ENCODE measurements at regions not wholly inside any gene's neighbourhood (a gene's known extent, or its start where the extent isn't known, plus 50 kb on each side); places are given as distances from the start of the nearest gene placed in this dataset.
"Not testable (repeated sequence)": the region's sequence is repeated elsewhere in the genome, so short reads cannot be mapped to it uniquely, and the experiment has no call there.

GRCh38 chr15:69557707-69558409 lies 105.2 kb downstream of the RPLP1 start:
- DNase-seq (ENCODE audit: low read depth) = no peak
- no peak overlapping the region for H3K4me3 ChIP-seq (ENCODE audit: low read depth, low read length)
- no peak for TF ChIP-seq CTCF (IDR thresholded peaks at IDR 0.05; ENCODE audit: insufficient read depth, low read depth, low read length, missing control alignments)

- no peak for TF ChIP-seq CTCF (IDR thresholded peaks at IDR 0.05; ENCODE audit: insufficient read depth, low read depth, low read length, missing control alignments)
- DNase-seq (ENCODE audit: low read depth) = no peak
- no peak overlapping the region for H3K4me3 ChIP-seq (ENCODE audit: low read depth, low read length)
Observed at GRCh38 chr15:69559440-69560190, 107.0 kb downstream of the RPLP1 start.

DNA sequence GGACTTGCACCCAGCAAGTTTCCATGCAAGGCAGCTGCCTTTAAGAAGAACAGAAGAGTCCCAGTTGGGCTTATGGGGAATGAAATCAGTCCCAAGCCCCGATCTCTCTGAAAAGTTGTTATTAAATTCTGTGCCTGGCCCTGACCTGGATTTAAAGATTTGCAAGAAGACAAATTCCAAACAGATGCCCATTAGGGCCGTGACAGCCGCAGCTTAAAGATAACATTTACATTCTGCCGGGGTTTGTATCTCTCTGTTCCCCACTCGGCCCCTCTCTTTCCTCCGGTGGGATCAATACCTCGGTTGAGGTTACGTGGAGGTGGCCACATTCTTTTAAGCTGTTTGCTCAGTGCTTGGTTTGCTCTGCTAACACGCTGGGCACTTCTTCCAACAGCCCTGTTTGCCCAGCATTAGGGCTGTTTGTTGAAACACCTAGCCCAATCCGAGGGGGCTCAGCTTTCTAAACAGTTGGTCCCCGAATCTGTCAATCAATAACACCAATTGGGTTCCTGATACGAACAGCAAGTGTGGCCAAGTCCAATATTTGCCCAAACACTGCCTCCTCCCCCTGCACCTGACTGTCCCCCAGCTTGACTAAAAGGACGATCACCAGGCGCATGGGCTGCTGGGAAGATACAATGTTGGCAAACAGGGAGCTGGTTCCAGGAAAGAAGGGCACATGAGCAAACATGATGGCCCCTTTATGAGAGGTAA lies 108.6 kb downstream of the RPLP1 start:
- no peak for DNase-seq (ENCODE audit: low read depth)
- TF ChIP-seq CTCF (IDR thresholded peaks at IDR 0.05; ENCODE audit: insufficient read depth, low read depth, low read length, missing control alignments) = no peak
- H3K4me3 ChIP-seq (ENCODE audit: low read depth, low read length) = no peak overlapping the region

DNA sequence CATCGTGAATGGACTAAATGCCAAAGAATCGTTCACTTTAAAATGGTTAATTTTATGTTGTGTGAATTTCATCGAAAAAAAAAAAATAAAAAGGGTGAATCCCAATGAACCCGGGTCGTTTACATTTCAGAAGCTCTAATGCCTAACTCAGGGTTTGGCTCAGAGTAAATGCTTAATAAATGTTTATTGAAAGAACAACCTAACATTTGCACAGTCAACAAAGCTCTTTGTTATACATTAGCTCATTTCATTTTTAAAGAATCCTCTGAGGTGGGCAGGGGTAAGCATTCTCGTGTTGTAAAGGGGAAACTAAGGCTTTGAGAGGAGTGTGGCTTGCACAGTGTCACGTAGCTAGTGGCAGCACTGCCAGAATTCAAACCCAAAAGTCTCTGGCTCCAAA lies 109.5 kb downstream of the RPLP1 start:
- DNase-seq (ENCODE audit: low read depth) = no peak
- no peak overlapping the region for H3K4me3 ChIP-seq (ENCODE audit: low read depth, low read length)
- no peak for TF ChIP-seq CTCF (IDR thresholded peaks at IDR 0.05; ENCODE audit: insufficient read depth, low read depth, low read length, missing control alignments)

DNA sequence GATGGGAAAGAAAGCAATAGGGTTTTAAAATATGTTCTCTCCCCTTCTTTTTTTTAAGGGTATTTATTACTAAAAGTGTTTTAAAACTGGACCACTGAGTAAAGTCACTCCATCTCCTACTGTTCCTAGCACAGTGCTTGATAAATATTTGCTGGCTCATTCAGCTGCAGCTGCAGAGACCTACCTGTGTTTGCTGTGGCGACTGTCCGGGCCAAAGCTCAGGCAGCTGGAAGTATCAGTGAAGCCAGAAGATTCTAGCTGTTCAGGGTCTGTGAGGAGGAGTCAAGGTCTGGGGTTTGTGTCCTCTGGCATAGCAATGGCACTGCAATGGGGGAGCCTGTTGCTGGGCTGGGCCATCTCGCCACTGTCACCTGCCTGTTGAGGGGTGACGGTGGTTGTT lies 109.9 kb downstream of the RPLP1 start:
- no peak for DNase-seq (ENCODE audit: low read depth)
- no peak overlapping the region for H3K4me3 ChIP-seq (ENCODE audit: low read depth, low read length)
- TF ChIP-seq CTCF (IDR thresholded peaks at IDR 0.05; ENCODE audit: insufficient read depth, low read depth, low read length, missing control alignments) = no peak

DNA sequence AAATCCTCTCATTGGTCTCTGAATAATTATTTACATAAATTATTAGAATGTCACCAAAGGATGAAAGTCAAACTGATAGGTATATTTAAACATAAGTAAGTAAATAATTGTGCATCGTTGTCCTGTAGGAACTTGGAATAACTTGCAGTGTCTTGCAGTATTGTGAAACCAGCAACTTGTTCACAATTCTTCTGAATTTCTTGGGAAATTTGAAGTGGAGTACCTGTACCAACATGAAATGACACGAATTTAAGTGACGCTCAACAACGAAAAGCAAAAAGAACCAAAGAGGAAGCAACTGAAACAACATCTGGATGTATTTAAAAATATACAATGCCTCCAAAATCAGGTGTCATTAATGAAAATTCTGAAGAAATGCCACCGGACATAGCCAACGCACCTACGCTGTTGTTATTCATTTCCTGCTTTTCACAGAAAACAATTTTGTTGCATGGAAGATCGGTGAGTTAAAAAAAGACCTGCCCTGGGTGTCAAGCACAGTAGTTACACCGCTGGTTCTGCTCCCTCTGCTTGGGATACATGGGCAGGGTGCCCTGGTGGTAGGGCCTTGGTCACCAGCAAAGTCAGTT lies 112.5 kb downstream of the RPLP1 start:
- H3K4me3 ChIP-seq (ENCODE audit: low read depth, low read length) = no peak overlapping the region
- no peak for DNase-seq (ENCODE audit: low read depth)
- TF ChIP-seq CTCF (IDR thresholded peaks at IDR 0.05; ENCODE audit: insufficient read depth, low read depth, low read length, missing control alignments) = no peak

GRCh38 chr15:69567238-69567760 lies 114.7 kb downstream of the RPLP1 start:
- not testable (repeated sequence) for H3K4me3 ChIP-seq (ENCODE audit: low read depth, low read length); DNase-seq (ENCODE audit: low read depth)

All from GM12865 (cell line).